SK-N-MC (cell line): ENCODE measurements at regions not wholly inside any gene's neighbourhood (a gene's known extent, or its start where the extent isn't known, plus 50 kb on each side); places are given as distances from the start of the nearest gene placed in this dataset.

Source experiments
- EZH2 ChIP-seq: fragments of 200-600 bp; sonication (generic); IDR thresholded peaks from one replicate; pipeline ENCODE4 v1.6.1; 2017; ENCODE audit warnings: antibody characterized with exemption
- POLR2AphosphoS5 ChIP-seq: IDR thresholded peaks from 2 replicates; pipeline ENCODE4 v1.6.1; 2012; ENCODE audit warnings: mild to moderate bottlenecking, low read depth, low read length, borderline replicate concordance

GRCh38 chr3:197376020-197376419, 77.6 kb upstream of the DLG1 start:
- TF ChIP-seq EZH2 (no peak), POLR2AphosphoS5 (no peak)
